BJ (cell line): ENCODE measurements at regions not wholly inside any gene's neighbourhood (a gene's known extent, or its start where the extent isn't known, plus 50 kb on each side); places are given as distances from the start of the nearest gene placed in this dataset.
"Not testable (repeated sequence)": the region's sequence is repeated elsewhere in the genome, so short reads cannot be mapped to it uniquely, and the experiment has no call there.

Experiments
- CTCF ChIA-PET: fragments of 350-600 bp; formaldehyde crosslinking; extraction: SDS; loops from one replicate; lab custom pipeline; 2021; ENCODE audit warnings: antibody characterized with exemption, inconsistent platforms; lab: Yijun Ruan, JAX
- POLR2A ChIA-PET: fragments of 300-600 bp; sonication (Branson Sonifier 250); formaldehyde crosslinking; extraction: SDS; loops from one replicate; lab custom pipeline; 2021; ENCODE audit warnings: antibody characterized with exemption; lab: Charles Lee
- DNase-seq: peaks from one replicate; pipeline ENCODE4 v3.0.0-alpha.2; 2011; ENCODE audit warnings: low read depth
- H3K27me3 ChIP-seq: 2 replicates; pipeline ENCODE4 v1.6.0; 2011; ENCODE audit warnings: low read length; ENCODE audit not compliant: control insufficient read depth, insufficient read depth
- H3K36me3 ChIP-seq: 2 replicates; pipeline ENCODE4 v1.5.1; 2011; ENCODE audit warnings: low read length; ENCODE audit not compliant: control insufficient read depth, insufficient read depth
- H3K4me3 ChIP-seq: 2 replicates; pipeline ENCODE4 v1.5.1; 2011; ENCODE audit warnings: low read depth, mild to moderate bottlenecking, control low read depth, low read length
- CTCF ChIP-seq: IDR thresholded peaks from 2 replicates; pipeline ENCODE4 v1.5.1; 2011; ENCODE audit warnings: low read depth, mild to moderate bottlenecking, control low read depth, inconsistent platforms, low read length, moderate library complexity; ENCODE audit not compliant: insufficient read depth

- no peak for DNase-seq
- POLR2A ChIA-PET = no interaction called here
Observed at GRCh38 chr13:59424661-59425060, 739.1 kb downstream of the DIAPH3 start.

GRCh38 chr13:59425211-59425741 lies 738.5 kb downstream of the DIAPH3 start:
- CTCF ChIA-PET = interaction anchor here (2.4 kb wide), 1 partner anchor 34 kb away, joined by 9 read pairs; no protein-coding TSS in a partner anchor
- Histone ChIP-seq H3K36me3 (no peaks in the 10 kb centered on the region), H3K27me3 (no peaks in the 10 kb centered on the region), H3K4me3 (no peak overlapping the region)
- POLR2A ChIA-PET = no interaction called here
- peak; percentile 93 for DNase-seq
- no peak for TF ChIP-seq CTCF

More at GRCh38 chr13:59424661-59425060, 739.1 kb downstream of the DIAPH3 start:
- no peak for TF ChIP-seq CTCF
- Histone ChIP-seq H3K27me3 (no peaks in the 10 kb centered on the region), H3K4me3 (no peak overlapping the region), H3K36me3 (no peaks in the 10 kb centered on the region)
- CTCF ChIA-PET = no interaction called here

- DNase-seq = no peak
- ChIA-PET POLR2A (interaction anchor here (0.5 kb wide), 1 partner anchor 232 kb away, joined by 4 read pairs; no protein-coding TSS in a partner anchor), CTCF (no interaction called here)
- Histone ChIP-seq H3K36me3 (no peaks in the 10 kb centered on the region), H3K27me3 (no peaks in the 10 kb centered on the region), H3K4me3 (no peak overlapping the region)
- TF ChIP-seq CTCF = no peak
Observed at GRCh38 chr13:59435024-59435423, 728.7 kb downstream of the DIAPH3 start.

GRCh38 chr13:59437544-59438301 lies 726.0 kb downstream of the DIAPH3 start:
- DNase-seq = no peak
- no peak overlapping the region for H3K4me3 ChIP-seq
- no peaks in the 10 kb centered on the region for H3K27me3 ChIP-seq
- TF ChIP-seq CTCF = no peak
- ChIA-PET POLR2A (no interaction called here), CTCF (interaction anchor here (1.0 to 2.0 kb wide), 3 partner anchors 30 to 46 kb away, joined by 3 to 5 read pairs (median 3); no protein-coding TSS in a partner anchor)
- no peaks in the 10 kb centered on the region for H3K36me3 ChIP-seq

GRCh38 chr13:59439776-59440428 lies 723.8 kb downstream of the DIAPH3 start:
- POLR2A ChIA-PET = no interaction called here
- no peak for DNase-seq
- Histone ChIP-seq H3K4me3 (no peak overlapping the region), H3K36me3 (no peaks in the 10 kb centered on the region), H3K27me3 (no peaks in the 10 kb centered on the region)
- TF ChIP-seq CTCF = no peak
- CTCF ChIA-PET = interaction anchor here (0.6 to 2.0 kb wide), 3 partner anchors 48 to 463 kb away, joined by 3 to 5 read pairs (median 3); no protein-coding TSS in a partner anchor

GRCh38 chr13:59441068-59441467 lies 722.7 kb downstream of the DIAPH3 start:
- POLR2A ChIA-PET, H3K36me3 ChIP-seq, H3K4me3 ChIP-seq, DNase-seq, H3K27me3 ChIP-seq, CTCF ChIA-PET: not testable (repeated sequence)
